ENCODE measurements at regions not wholly inside any gene's neighbourhood (a gene's known extent, or its start where the extent isn't known, plus 50 kb on each side); places are given as distances from the start of the nearest gene placed in this dataset.

GRCh38 chr12:127253797-127254327 lies 1013.1 kb upstream of the TMEM132C start:
- ATAC-seq (no peak), DNase-seq (no peak)
- intact Hi-C loops (cut with micrococcal nuclease): no loop called here
- POLR2A ChIA-PET: no interaction called here
- Mint-ChIP-seq H3K4me3 (no peak overlapping the region), H3K27me3 (no peaks in the 10 kb centered on the region), H3K27ac (no peak overlapping the region), H3K9me3 (peaks cover 2% of the 10 kb centered on the region), H3K36me3 (ENCODE audit: low read depth) (no peaks in the 10 kb centered on the region), H3K4me1 (ENCODE audit: low read depth) (no peaks in the 10 kb centered on the region)
- no peak for TF ChIP-seq CTCF (IDR thresholded peaks at IDR 0.05)
- CTCF ChIA-PET: no interaction called here

GRCh38 chr12:127254420-127254955 lies 1012.5 kb upstream of the TMEM132C start:
- Mint-ChIP-seq H3K36me3 (ENCODE audit: low read depth) (no peaks in the 10 kb centered on the region), H3K27ac (no peak overlapping the region), H3K4me3 (no peak overlapping the region), H3K4me1 (ENCODE audit: low read depth) (no peaks in the 10 kb centered on the region), H3K9me3 (peaks cover 2% of the 10 kb centered on the region), H3K27me3 (no peaks in the 10 kb centered on the region)
- no peak for ATAC-seq
- CTCF ChIA-PET: no interaction called here
- intact Hi-C loops (cut with micrococcal nuclease): no loop called here
- POLR2A ChIA-PET: no interaction called here
- DNase-seq: no peak
- no peak for TF ChIP-seq CTCF (IDR thresholded peaks at IDR 0.05)

- H3K36me3 Mint-ChIP-seq (ENCODE audit: low read depth): no peaks in the 10 kb centered on the region
- no peak for TF ChIP-seq CTCF (IDR thresholded peaks at IDR 0.05)
- H3K4me3 Mint-ChIP-seq: no peak overlapping the region
- POLR2A ChIA-PET: no interaction called here
- no peaks in the 10 kb centered on the region for H3K27me3 Mint-ChIP-seq
- CTCF ChIA-PET: no interaction called here
- ATAC-seq (no peak), DNase-seq (no peak)
- H3K27ac Mint-ChIP-seq: no peak overlapping the region
- peaks cover 2% of the 10 kb centered on the region for H3K9me3 Mint-ChIP-seq
- no peaks in the 10 kb centered on the region for H3K4me1 Mint-ChIP-seq (ENCODE audit: low read depth)
- intact Hi-C loops (cut with micrococcal nuclease): no loop called here
Observed at GRCh38 chr12:127257366-127257935, 1009.5 kb upstream of the TMEM132C start.

GRCh38 chr12:127260531-127260930 lies 1006.4 kb upstream of the TMEM132C start:
- no peaks in the 10 kb centered on the region for H3K27me3 Mint-ChIP-seq
- DNase-seq (no peak), ATAC-seq (no peak)
- no peaks in the 10 kb centered on the region for H3K36me3 Mint-ChIP-seq (ENCODE audit: low read depth)
- POLR2A ChIA-PET: no interaction called here
- H3K4me1 Mint-ChIP-seq (ENCODE audit: low read depth): no peaks in the 10 kb centered on the region
- peaks cover 2% of the 10 kb centered on the region for H3K9me3 Mint-ChIP-seq
- no peak overlapping the region for H3K4me3 Mint-ChIP-seq
- no peak for TF ChIP-seq CTCF (IDR thresholded peaks at IDR 0.05)
- no peak overlapping the region for H3K27ac Mint-ChIP-seq
- intact Hi-C loops (cut with micrococcal nuclease): no loop called here
- CTCF ChIA-PET: no interaction called here

GRCh38 chr12:127260999-127261398 lies 1006.0 kb upstream of the TMEM132C start:
- no peak overlapping the region for H3K27ac Mint-ChIP-seq
- no peaks in the 10 kb centered on the region for H3K4me1 Mint-ChIP-seq (ENCODE audit: low read depth)
- no peak overlapping the region for H3K4me3 Mint-ChIP-seq
- ChIA-PET CTCF (no interaction called here), POLR2A (no interaction called here)
- ATAC-seq: no peak
- H3K27me3 Mint-ChIP-seq: no peaks in the 10 kb centered on the region
- intact Hi-C loops (cut with micrococcal nuclease): no loop called here
- no peak for TF ChIP-seq CTCF (IDR thresholded peaks at IDR 0.05)
- peaks cover 2% of the 10 kb centered on the region for H3K9me3 Mint-ChIP-seq
- DNase-seq: no peak
- no peaks in the 10 kb centered on the region for H3K36me3 Mint-ChIP-seq (ENCODE audit: low read depth)
